ENCODE measurements at regions not wholly inside any gene's neighbourhood (a gene's known extent, or its start where the extent isn't known, plus 50 kb on each side); places are given as distances from the start of the nearest gene placed in this dataset.

DNA sequence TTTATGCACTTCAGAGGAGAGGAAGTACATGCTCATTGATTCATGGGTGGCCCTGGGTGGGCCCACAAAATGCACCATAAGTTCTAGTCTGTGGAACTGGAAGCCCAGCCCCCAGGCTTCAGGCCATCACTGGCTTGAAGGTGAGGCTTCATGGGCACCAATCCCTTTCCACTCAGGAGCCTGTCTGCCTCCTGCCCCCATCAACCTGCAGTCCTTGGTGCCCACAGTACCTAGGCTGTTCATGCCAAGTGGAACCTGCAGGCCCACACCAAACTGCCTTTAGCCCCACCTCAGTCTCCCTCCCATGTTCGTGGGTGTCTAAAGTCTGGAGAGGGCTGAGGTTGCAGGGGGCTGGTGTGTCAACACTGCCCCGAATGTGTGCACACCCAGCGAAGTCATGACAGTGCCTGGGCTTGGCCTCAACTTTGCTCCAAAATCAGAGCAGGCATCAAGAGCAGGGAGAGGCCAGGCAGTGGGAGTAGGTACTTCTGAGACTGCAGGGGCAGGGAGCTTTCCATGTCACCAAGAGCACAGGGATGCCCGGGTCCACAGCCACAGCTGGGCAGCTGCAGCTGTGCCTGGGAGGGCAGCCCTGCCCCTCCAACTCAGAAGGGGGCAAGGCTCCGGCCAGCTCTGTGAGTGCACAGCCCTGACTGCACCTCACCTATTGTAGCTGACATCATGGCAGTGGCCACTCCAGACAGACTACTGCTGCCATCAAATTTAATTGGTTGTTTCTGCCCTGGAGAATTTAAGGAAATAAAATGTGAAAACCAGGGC lies 1250.4 kb upstream of the IGFBP7 start:
- ATAC-seq: no peak

DNA sequence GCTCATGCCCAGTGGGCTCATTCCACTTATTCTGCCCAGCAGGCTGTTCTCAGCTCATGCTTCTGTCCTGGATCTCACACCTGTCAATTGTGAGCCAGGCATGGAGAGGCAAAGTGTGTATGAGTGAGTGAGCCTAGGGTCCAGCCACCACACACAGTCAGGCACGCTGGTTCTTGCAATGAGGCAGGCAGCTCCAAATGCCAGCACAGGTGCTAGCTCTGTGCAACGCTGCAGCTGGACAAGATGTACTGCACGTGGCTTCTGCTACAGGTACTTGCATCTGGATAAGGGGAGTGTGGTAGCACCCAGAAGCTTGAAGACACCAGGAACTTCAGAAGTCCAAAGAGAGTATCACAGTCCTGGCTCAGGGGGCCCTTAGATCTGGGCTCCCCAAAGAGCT lies 1249.4 kb upstream of the IGFBP7 start:
- ATAC-seq: no peak
- TF ChIP-seq, protein P1, sequence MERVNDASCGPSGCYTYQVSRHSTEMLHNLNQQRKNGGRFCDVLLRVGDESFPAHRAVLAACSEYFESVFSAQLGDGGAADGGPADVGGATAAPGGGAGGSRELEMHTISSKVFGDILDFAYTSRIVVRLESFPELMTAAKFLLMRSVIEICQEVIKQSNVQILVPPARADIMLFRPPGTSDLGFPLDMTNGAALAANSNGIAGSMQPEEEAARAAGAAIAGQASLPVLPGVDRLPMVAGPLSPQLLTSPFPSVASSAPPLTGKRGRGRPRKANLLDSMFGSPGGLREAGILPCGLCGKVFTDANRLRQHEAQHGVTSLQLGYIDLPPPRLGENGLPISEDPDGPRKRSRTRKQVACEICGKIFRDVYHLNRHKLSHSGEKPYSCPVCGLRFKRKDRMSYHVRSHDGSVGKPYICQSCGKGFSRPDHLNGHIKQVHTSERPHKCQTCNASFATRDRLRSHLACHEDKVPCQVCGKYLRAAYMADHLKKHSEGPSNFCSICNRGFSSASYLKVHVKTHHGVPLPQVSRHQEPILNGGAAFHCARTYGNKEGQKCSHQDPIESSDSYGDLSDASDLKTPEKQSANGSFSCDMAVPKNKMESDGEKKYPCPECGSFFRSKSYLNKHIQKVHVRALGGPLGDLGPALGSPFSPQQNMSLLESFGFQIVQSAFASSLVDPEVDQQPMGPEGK (CRISPR knock-in tag; IDR thresholded peaks at IDR 0.05; ENCODE audit: borderline replicate concordance): no peak
- TF ChIP-seq PPARA (CRISPR knock-in tag; IDR thresholded peaks at IDR 0.05; ENCODE audit: borderline replicate concordance) (no peak), ZFP3 (CRISPR knock-in tag; IDR thresholded peaks at IDR 0.05) (no peak), ARNTL (CRISPR knock-in tag; IDR thresholded peaks at IDR 0.05; ENCODE audit: borderline replicate concordance, low read depth) (no peak), RARB (CRISPR knock-in tag; IDR thresholded peaks at IDR 0.05) (no peak), OSR1 (CRISPR knock-in tag; IDR thresholded peaks at IDR 0.05) (no peak), CSDC2 (CRISPR knock-in tag; IDR thresholded peaks at IDR 0.05) (no peak), ESRRG (CRISPR knock-in tag; IDR thresholded peaks at IDR 0.05) (no peak), GLIS3 (CRISPR knock-in tag; IDR thresholded peaks at IDR 0.05) (no peak), ZNF8 (CRISPR knock-in tag; IDR thresholded peaks at IDR 0.05) (no peak), ZFP30 (CRISPR knock-in tag; IDR thresholded peaks at IDR 0.05) (no peak), ZNF70 (CRISPR knock-in tag; IDR thresholded peaks at IDR 0.05) (no peak), TCF4 (CRISPR knock-in tag; IDR thresholded peaks at IDR 0.05; ENCODE audit: borderline replicate concordance) (no peak), SNAI2 (CRISPR knock-in tag; IDR thresholded peaks at IDR 0.05) (no peak)
- TF ChIP-seq, protein P2, sequence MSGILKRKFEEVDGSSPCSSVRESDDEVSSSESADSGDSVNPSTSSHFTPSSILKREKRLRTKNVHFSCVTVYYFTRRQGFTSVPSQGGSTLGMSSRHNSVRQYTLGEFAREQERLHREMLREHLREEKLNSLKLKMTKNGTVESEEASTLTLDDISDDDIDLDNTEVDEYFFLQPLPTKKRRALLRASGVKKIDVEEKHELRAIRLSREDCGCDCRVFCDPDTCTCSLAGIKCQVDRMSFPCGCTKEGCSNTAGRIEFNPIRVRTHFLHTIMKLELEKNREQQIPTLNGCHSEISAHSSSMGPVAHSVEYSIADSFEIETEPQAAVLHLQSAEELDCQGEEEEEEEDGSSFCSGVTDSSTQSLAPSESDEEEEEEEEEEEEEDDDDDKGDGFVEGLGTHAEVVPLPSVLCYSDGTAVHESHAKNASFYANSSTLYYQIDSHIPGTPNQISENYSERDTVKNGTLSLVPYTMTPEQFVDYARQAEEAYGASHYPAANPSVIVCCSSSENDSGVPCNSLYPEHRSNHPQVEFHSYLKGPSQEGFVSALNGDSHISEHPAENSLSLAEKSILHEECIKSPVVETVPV (CRISPR knock-in tag; IDR thresholded peaks at IDR 0.05): no peak
- TF ChIP-seq, protein P3, sequence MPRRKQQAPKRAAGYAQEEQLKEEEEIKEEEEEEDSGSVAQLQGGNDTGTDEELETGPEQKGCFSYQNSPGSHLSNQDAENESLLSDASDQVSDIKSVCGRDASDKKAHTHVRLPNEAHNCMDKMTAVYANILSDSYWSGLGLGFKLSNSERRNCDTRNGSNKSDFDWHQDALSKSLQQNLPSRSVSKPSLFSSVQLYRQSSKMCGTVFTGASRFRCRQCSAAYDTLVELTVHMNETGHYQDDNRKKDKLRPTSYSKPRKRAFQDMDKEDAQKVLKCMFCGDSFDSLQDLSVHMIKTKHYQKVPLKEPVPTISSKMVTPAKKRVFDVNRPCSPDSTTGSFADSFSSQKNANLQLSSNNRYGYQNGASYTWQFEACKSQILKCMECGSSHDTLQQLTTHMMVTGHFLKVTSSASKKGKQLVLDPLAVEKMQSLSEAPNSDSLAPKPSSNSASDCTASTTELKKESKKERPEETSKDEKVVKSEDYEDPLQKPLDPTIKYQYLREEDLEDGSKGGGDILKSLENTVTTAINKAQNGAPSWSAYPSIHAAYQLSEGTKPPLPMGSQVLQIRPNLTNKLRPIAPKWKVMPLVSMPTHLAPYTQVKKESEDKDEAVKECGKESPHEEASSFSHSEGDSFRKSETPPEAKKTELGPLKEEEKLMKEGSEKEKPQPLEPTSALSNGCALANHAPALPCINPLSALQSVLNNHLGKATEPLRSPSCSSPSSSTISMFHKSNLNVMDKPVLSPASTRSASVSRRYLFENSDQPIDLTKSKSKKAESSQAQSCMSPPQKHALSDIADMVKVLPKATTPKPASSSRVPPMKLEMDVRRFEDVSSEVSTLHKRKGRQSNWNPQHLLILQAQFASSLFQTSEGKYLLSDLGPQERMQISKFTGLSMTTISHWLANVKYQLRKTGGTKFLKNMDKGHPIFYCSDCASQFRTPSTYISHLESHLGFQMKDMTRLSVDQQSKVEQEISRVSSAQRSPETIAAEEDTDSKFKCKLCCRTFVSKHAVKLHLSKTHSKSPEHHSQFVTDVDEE (CRISPR knock-in tag; IDR thresholded peaks at IDR 0.05): no peak
- TF ChIP-seq, protein P4, sequence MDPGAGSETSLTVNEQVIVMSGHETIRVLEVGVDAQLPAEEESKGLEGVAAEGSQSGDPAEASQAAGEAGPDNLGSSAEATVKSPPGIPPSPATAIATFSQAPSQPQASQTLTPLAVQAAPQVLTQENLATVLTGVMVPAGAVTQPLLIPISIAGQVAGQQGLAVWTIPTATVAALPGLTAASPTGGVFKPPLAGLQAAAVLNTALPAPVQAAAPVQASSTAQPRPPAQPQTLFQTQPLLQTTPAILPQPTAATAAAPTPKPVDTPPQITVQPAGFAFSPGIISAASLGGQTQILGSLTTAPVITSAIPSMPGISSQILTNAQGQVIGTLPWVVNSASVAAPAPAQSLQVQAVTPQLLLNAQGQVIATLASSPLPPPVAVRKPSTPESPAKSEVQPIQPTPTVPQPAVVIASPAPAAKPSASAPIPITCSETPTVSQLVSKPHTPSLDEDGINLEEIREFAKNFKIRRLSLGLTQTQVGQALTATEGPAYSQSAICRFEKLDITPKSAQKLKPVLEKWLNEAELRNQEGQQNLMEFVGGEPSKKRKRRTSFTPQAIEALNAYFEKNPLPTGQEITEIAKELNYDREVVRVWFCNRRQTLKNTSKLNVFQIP (CRISPR knock-in tag; IDR thresholded peaks at IDR 0.05; ENCODE audit: borderline replicate concordance, low read depth): no peak
- TF ChIP-seq, protein P5, sequence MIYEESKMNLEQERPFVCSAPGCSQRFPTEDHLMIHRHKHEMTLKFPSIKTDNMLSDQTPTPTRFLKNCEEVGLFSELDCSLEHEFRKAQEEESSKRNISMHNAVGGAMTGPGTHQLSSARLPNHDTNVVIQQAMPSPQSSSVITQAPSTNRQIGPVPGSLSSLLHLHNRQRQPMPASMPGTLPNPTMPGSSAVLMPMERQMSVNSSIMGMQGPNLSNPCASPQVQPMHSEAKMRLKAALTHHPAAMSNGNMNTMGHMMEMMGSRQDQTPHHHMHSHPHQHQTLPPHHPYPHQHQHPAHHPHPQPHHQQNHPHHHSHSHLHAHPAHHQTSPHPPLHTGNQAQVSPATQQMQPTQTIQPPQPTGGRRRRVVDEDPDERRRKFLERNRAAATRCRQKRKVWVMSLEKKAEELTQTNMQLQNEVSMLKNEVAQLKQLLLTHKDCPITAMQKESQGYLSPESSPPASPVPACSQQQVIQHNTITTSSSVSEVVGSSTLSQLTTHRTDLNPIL (CRISPR knock-in tag; IDR thresholded peaks at IDR 0.05; ENCODE audit: low read depth): no peak

More for the DNA sequence above, 1250.4 kb upstream of the IGFBP7 start:
- TF ChIP-seq, protein P5 (CRISPR knock-in tag; IDR thresholded peaks at IDR 0.05; ENCODE audit: low read depth): no peak
- no peak for TF ChIP-seq CSDC2 (CRISPR knock-in tag; IDR thresholded peaks at IDR 0.05)
- TF ChIP-seq, protein P1 (CRISPR knock-in tag; IDR thresholded peaks at IDR 0.05; ENCODE audit: borderline replicate concordance): no peak
- no peak for TF ChIP-seq ZNF70 (CRISPR knock-in tag; IDR thresholded peaks at IDR 0.05)

Measured in SK-N-SH treated with all-trans-retinoic acid at 6 μM for 48 hours (cell line).